Ascending aorta (tissue), 2 donors: ENCODE measurements at regions not wholly inside any gene's neighbourhood (a gene's known extent, or its start where the extent isn't known, plus 50 kb on each side); places are given as distances from the start of the nearest gene placed in this dataset.
A peak's percentile ranks its signal among the peaks of the same experiment; 100 is the strongest.

ENCODE experiments used
- DNase-seq, 2 donors: peaks; one replicate each; pipeline ENCODE4 v3.0.0-alpha.2; 2019; ENCODE audit warnings: low spot score in 2 of 2
- H3K27ac ChIP-seq, 2 donors: fragments of 200-600 bp; sonication (generic); one replicate each; pipeline ENCODE4 v1.5.1; 2016 to 2017; ENCODE audit warnings: mild to moderate bottlenecking in 1 of 2
- H3K27me3 ChIP-seq: fragments of 200-600 bp; sonication (generic); one replicate; pipeline ENCODE4 v1.5.1; 2017
- H3K36me3 ChIP-seq, 2 donors: fragments of 200-600 bp; sonication (generic); one replicate each; pipeline ENCODE4 v1.5.1; 2016
- H3K4me1 ChIP-seq, 2 donors: fragments of 200-600 bp; sonication (generic); one replicate each; pipeline ENCODE4 v1.5.1; 2016 to 2017; ENCODE audit warnings: mild to moderate bottlenecking in 1 of 2
- H3K4me3 ChIP-seq, 2 donors: fragments of 200-600 bp; sonication (generic); one replicate each; pipeline ENCODE4 v1.5.1; 2016 to 2017; ENCODE audit warnings: mild to moderate bottlenecking in 1 of 2
- H3K9me3 ChIP-seq, 2 donors: fragments of 200-600 bp; sonication (generic); one replicate each; pipeline ENCODE4 v1.5.1; 2016
- CTCF ChIP-seq, 3 experiments: fragments of 200-600 bp in 2 of 3; fragments of 450-650 bp in 1 of 3; sonication (generic) in 2 of 3; IDR thresholded peaks; one replicate each; pipeline ENCODE4 v1.5.1; 2016 to 2019; ENCODE audit warnings: antibody characterized with exemption in 3 of 3, mild to moderate bottlenecking in 1 of 3, moderate library complexity in 1 of 3
- intact Hi-C: fragments of 100-400 bp; cut with DNase I; formaldehyde crosslinking; loops from one replicate; pipeline ENCODE4 v1.15.1; 2023

DNA sequence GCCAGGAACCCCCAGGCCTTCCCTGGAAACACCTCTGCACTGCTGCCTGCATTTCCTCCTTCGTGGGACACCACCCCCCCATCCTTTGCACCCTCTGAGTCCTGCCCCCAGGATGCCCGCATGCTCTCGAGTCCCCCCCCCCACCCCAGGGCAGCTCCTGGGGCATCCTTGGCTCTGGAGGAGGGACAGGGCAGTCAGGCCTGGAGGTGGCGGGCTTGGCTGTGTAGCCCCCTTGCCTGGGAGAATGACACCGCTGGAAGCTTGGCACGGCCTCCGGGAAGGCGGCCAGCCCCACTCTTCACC is 98.9 kb upstream of the GSE1 start:
- intact Hi-C loops = loop anchor here (1.0 to 10.0 kb wide), 4 partner anchors 41 to 389 kb away; no protein-coding TSS in a partner anchor
- Histone ChIP-seq H3K36me3 (no peaks in the 10 kb centered on the region), H3K27me3 (no peaks in the 10 kb centered on the region), H3K4me3 (peak overlapping the region in 1 of 2 donors; percentile 25), H3K27ac (peak overlapping the region; percentile 81 to 83), H3K9me3 (no peaks in the 10 kb centered on the region), H3K4me1 (peaks cover 7 to 26% of the 10 kb centered on the region in 2 donors)
- peak in 2 of 3 experiments; percentile 5 to 37 for TF ChIP-seq CTCF (IDR thresholded peaks at IDR 0.05)
- DNase-seq = no peak

- Histone ChIP-seq H3K4me3 (peak overlapping the region in 1 of 2 donors; percentile 25), H3K4me1 (peaks cover 7 to 26% of the 10 kb centered on the region in 2 donors), H3K27me3 (no peaks in the 10 kb centered on the region), H3K27ac (peak overlapping the region; percentile 81 to 88), H3K9me3 (no peaks in the 10 kb centered on the region), H3K36me3 (no peaks in the 10 kb centered on the region)
- peak in 2 of 3 experiments; percentile 22 to 25 for TF ChIP-seq CTCF (IDR thresholded peaks at IDR 0.05)
- peak; percentile 35 to 93 for DNase-seq
- intact Hi-C loops = loop anchor here (1.0 to 10.0 kb wide), 4 partner anchors 41 to 390 kb away; no protein-coding TSS in a partner anchor
Measured at GRCh38 chr16:85514598-85515318, 98.4 kb upstream of the GSE1 start.

DNA sequence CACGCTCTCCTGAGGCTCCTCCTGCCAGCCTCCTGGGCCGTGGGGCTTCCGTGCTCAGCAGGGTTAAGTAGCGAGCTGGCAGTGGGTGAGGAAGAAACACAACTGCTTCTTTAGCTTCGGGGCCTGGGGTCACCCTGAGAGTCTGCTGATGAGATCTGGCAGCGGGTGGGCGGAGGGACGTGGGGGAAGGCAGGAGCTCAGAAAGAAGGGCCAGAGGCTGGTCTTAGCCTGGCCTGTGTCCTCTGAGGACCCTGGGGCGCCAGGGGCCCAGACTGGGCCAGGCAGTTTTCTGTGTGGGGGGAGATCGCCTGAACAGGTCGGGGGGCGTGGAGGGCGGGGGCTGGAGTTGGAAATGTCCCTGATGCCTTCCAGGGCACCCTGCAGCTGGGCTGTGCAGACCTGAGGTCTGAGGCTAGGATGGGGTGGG is 97.8 kb upstream of the GSE1 start:
- Histone ChIP-seq H3K9me3 (no peaks in the 10 kb centered on the region), H3K36me3 (no peaks in the 10 kb centered on the region), H3K27ac (peak overlapping the region; percentile 81 to 88), H3K27me3 (no peaks in the 10 kb centered on the region), H3K4me1 (peaks cover 7 to 26% of the 10 kb centered on the region in 2 donors), H3K4me3 (peak overlapping the region in 1 of 2 donors; percentile 25)
- DNase-seq = no peak
- TF ChIP-seq CTCF (IDR thresholded peaks at IDR 0.05) = peak in 1 of 3 experiments; percentile 6
- intact Hi-C loops = loop anchor here (10.0 kb wide), 1 partner anchor 391 kb away; no protein-coding TSS in a partner anchor

- Histone ChIP-seq H3K27ac (peak overlapping the region; percentile 81 to 88), H3K36me3 (no peaks in the 10 kb centered on the region), H3K4me3 (no peak overlapping the region), H3K27me3 (no peaks in the 10 kb centered on the region), H3K4me1 (peaks cover 7 to 26% of the 10 kb centered on the region in 2 donors), H3K9me3 (no peaks in the 10 kb centered on the region)
- intact Hi-C loops = loop anchor here (10.0 kb wide), 1 partner anchor 391 kb away; no protein-coding TSS in a partner anchor
- DNase-seq = no peak
- TF ChIP-seq CTCF (IDR thresholded peaks at IDR 0.05) = no peak
Measured at GRCh38 chr16:85515830-85516397, 97.2 kb upstream of the GSE1 start.

GRCh38 chr16:85517154-85517553 is 96.0 kb upstream of the GSE1 start:
- no peaks in the 10 kb centered on the region for H3K27me3 ChIP-seq
- H3K27ac ChIP-seq = no peak overlapping the region

More at GRCh38 chr16:85517154-85517553, 96.0 kb upstream of the GSE1 start:
- no peaks in the 10 kb centered on the region for H3K36me3 ChIP-seq
- H3K4me3 ChIP-seq = no peak overlapping the region
- no peaks in the 10 kb centered on the region for H3K9me3 ChIP-seq
- no peak for DNase-seq
- no peak for TF ChIP-seq CTCF (IDR thresholded peaks at IDR 0.05)
- H3K4me1 ChIP-seq = peaks cover 7 to 26% of the 10 kb centered on the region in 2 donors
- intact Hi-C loops = loop anchor here (10.0 kb wide), 1 partner anchor 392 kb away; no protein-coding TSS in a partner anchor
